ENCODE measurements at regions not wholly inside any gene's neighbourhood (a gene's known extent, or its start where the extent isn't known, plus 50 kb on each side); places are given as distances from the start of the nearest gene placed in this dataset.

DNA sequence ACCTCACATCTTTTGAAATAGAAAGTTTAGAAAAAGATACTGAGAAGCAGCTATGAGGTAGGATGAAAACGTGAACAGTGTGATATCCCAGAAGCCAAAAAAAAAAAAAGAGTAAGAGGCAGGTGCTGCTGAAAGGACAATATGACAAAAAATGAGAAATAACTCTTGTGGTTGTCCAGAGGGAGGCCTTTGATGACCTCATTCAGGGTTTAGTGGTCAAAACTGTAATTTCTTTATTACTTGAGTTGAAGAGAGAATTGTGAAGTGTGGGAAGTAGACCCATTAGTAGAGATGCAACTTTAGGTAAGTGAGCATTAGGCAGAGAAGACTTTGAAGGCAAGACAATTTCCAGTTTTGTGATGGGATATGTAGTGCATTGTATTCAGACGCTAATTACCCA, 1306.3 kb upstream of the ACO1 start:
- Histone ChIP-seq H3K79me2 (ENCODE audit: insufficient read depth, low read length) (no peaks in the 10 kb centered on the region), H3K4me1 (ENCODE audit: control insufficient read depth in 1 of 2, insufficient read depth in 2 of 2, low read length in 2 of 2) (no peaks in the 10 kb centered on the region), H3K9ac (ENCODE audit: low read length) (no peak overlapping the region), H3K36me3 (ENCODE audit: control insufficient read depth in 1 of 2, insufficient read depth in 2 of 2, low read length in 2 of 2) (no peaks in the 10 kb centered on the region), H3K9me2 (ENCODE audit: insufficient read depth) (no peaks in the 10 kb centered on the region), H3K27ac (ENCODE audit: low read depth, low read length) (no peak overlapping the region), H3K27me3 (ENCODE audit: insufficient read depth, low read length) (no peaks in the 10 kb centered on the region), H3K4me2 (ENCODE audit: low read length) (no peak overlapping the region), H3K9me3 (ENCODE audit: control insufficient read depth in 1 of 2, insufficient read depth in 1 of 2, low read depth in 1 of 2, low read length in 2 of 2) (no peaks in the 10 kb centered on the region; a peak in 1 of 4 replicates), H2AFZ (ENCODE audit: low read depth, low read length, poor library complexity, severe bottlenecking) (no peak overlapping the region), H3K4me3 (replicated peaks in 1 of 2; ENCODE audit: low read depth in 1 of 2, low read length in 2 of 2) (no peak overlapping the region), H4K20me1 (ENCODE audit: insufficient read depth) (no peaks in the 10 kb centered on the region)
- ChIA-PET CTCF (no interaction called here), POLR2A (no interaction called here), RAD21 (ENCODE audit: low non-redundant PET in 1 of 2, low total read pairs in 2 of 2, uncharacterized antibody in 2 of 2, unreplicated experiment in 2 of 2) (no interaction called here)
- TF ChIP-seq EZH2phosphoT487 (IDR thresholded peaks at IDR 0.05; ENCODE audit: borderline replicate concordance), result no peak
- TF ChIP-seq CBX3 (IDR thresholded peaks at IDR 0.05; ENCODE audit: low read depth), result no peak
- TF ChIP-seq, protein P1, sequence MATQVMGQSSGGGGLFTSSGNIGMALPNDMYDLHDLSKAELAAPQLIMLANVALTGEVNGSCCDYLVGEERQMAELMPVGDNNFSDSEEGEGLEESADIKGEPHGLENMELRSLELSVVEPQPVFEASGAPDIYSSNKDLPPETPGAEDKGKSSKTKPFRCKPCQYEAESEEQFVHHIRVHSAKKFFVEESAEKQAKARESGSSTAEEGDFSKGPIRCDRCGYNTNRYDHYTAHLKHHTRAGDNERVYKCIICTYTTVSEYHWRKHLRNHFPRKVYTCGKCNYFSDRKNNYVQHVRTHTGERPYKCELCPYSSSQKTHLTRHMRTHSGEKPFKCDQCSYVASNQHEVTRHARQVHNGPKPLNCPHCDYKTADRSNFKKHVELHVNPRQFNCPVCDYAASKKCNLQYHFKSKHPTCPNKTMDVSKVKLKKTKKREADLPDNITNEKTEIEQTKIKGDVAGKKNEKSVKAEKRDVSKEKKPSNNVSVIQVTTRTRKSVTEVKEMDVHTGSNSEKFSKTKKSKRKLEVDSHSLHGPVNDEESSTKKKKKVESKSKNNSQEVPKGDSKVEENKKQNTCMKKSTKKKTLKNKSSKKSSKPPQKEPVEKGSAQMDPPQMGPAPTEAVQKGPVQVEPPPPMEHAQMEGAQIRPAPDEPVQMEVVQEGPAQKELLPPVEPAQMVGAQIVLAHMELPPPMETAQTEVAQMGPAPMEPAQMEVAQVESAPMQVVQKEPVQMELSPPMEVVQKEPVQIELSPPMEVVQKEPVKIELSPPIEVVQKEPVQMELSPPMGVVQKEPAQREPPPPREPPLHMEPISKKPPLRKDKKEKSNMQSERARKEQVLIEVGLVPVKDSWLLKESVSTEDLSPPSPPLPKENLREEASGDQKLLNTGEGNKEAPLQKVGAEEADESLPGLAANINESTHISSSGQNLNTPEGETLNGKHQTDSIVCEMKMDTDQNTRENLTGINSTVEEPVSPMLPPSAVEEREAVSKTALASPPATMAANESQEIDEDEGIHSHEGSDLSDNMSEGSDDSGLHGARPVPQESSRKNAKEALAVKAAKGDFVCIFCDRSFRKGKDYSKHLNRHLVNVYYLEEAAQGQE (IDR thresholded peaks at IDR 0.05; ENCODE audit: low read depth), result no peak
- no peak for TF ChIP-seq SP1 (IDR thresholded peaks at IDR 0.05; ENCODE audit: low read depth)
- TF ChIP-seq ZNF274 (IDR thresholded peaks at IDR 0.05; ENCODE audit: low read depth, low read length), result no peak
- TF ChIP-seq, protein P2, sequence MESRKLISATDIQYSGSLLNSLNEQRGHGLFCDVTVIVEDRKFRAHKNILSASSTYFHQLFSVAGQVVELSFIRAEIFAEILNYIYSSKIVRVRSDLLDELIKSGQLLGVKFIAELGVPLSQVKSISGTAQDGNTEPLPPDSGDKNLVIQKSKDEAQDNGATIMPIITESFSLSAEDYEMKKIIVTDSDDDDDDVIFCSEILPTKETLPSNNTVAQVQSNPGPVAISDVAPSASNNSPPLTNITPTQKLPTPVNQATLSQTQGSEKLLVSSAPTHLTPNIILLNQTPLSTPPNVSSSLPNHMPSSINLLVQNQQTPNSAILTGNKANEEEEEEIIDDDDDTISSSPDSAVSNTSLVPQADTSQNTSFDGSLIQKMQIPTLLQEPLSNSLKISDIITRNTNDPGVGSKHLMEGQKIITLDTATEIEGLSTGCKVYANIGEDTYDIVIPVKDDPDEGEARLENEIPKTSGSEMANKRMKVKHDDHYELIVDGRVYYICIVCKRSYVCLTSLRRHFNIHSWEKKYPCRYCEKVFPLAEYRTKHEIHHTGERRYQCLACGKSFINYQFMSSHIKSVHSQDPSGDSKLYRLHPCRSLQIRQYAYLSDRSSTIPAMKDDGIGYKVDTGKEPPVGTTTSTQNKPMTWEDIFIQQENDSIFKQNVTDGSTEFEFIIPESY (IDR thresholded peaks at IDR 0.05; ENCODE audit: extremely low read depth, insufficient replicate concordance, low read length), result no peak
- no peak for TF ChIP-seq EGR1 (IDR thresholded peaks at IDR 0.05; ENCODE audit: low read depth)
- TF ChIP-seq CEBPB (IDR thresholded peaks at IDR 0.05; ENCODE audit: low read depth), result no peak
- TF ChIP-seq TCF7L2 (IDR thresholded peaks at IDR 0.05; ENCODE audit: borderline replicate concordance, extremely low read depth, insufficient read depth, insufficient read length), result no peak
- TF ChIP-seq RAD21 (IDR thresholded peaks at IDR 0.05; ENCODE audit: low read depth), result no peak
- TF ChIP-seq SIN3A (IDR thresholded peaks at IDR 0.05; ENCODE audit: low read depth), result no peak
- TF ChIP-seq JUND (IDR thresholded peaks at IDR 0.05), result no peak
- no peak for TF ChIP-seq ELF1 (IDR thresholded peaks at IDR 0.05; ENCODE audit: borderline replicate concordance, low read depth)
- no peak for TF ChIP-seq ZFX (IDR thresholded peaks at IDR 0.05)
- no peak for TF ChIP-seq POLR2A (IDR thresholded peaks at IDR 0.05; ENCODE audit: borderline replicate concordance, extremely low read depth, insufficient read depth, insufficient read length)
- TF ChIP-seq, protein P3, sequence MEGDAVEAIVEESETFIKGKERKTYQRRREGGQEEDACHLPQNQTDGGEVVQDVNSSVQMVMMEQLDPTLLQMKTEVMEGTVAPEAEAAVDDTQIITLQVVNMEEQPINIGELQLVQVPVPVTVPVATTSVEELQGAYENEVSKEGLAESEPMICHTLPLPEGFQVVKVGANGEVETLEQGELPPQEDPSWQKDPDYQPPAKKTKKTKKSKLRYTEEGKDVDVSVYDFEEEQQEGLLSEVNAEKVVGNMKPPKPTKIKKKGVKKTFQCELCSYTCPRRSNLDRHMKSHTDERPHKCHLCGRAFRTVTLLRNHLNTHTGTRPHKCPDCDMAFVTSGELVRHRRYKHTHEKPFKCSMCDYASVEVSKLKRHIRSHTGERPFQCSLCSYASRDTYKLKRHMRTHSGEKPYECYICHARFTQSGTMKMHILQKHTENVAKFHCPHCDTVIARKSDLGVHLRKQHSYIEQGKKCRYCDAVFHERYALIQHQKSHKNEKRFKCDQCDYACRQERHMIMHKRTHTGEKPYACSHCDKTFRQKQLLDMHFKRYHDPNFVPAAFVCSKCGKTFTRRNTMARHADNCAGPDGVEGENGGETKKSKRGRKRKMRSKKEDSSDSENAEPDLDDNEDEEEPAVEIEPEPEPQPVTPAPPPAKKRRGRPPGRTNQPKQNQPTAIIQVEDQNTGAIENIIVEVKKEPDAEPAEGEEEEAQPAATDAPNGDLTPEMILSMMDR (IDR thresholded peaks at IDR 0.05 in 2 of 3, conservative IDR thresholded peaks at IDR 0.05 in 1 of 3; ENCODE audit: borderline replicate concordance in 1 of 3, insufficient read depth in 1 of 3, low read depth in 2 of 3, low read length in 2 of 3), result no peak
- no peak for TF ChIP-seq SRF (IDR thresholded peaks at IDR 0.05; ENCODE audit: low read depth)
- TF ChIP-seq, protein P4, sequence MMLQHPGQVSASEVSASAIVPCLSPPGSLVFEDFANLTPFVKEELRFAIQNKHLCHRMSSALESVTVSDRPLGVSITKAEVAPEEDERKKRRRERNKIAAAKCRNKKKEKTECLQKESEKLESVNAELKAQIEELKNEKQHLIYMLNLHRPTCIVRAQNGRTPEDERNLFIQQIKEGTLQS (IDR thresholded peaks at IDR 0.05), result no peak
- no peak for TF ChIP-seq POLR2AphosphoS5 (IDR thresholded peaks at IDR 0.05; ENCODE audit: low read depth, low read length)
- intact Hi-C loops (cut with micrococcal nuclease), result no loop called here
- DNase-seq (ENCODE audit: low read depth, low spot score) (no peak), ATAC-seq (no peak)
- no TSS peak for BruUV-seq (replicated peaks)
